ENCODE measurements at regions not wholly inside any gene's neighbourhood (a gene's known extent, or its start where the extent isn't known, plus 50 kb on each side); places are given as distances from the start of the nearest gene placed in this dataset.
A peak's percentile ranks its signal among the peaks of the same experiment; 100 is the strongest.

- CTCF ChIA-PET = no interaction called here
- H3K9me3 ChIP-seq (ENCODE audit: control insufficient read depth in 1 of 2, insufficient read depth in 1 of 2, low read depth in 1 of 2, low read length in 2 of 2) = no peaks in the 10 kb centered on the region
- no peaks in the 10 kb centered on the region for H3K36me3 ChIP-seq (ENCODE audit: control insufficient read depth in 1 of 2, insufficient read depth in 2 of 2, low read length in 2 of 2)
- TF ChIP-seq CBX3 (IDR thresholded peaks at IDR 0.05; ENCODE audit: low read depth) (no peak), EZH2phosphoT487 (IDR thresholded peaks at IDR 0.05; ENCODE audit: borderline replicate concordance) (no peak), FOSL1 (IDR thresholded peaks at IDR 0.05; ENCODE audit: low read depth) (peak; percentile 41)
- intact Hi-C loops (cut with micrococcal nuclease) = no loop called here
- POLR2A ChIA-PET = no interaction called here
- no peaks in the 10 kb centered on the region for H4K20me1 ChIP-seq (ENCODE audit: insufficient read depth)
- no peak overlapping the region for H3K27ac ChIP-seq (ENCODE audit: low read depth, low read length)
- H3K4me3 ChIP-seq (replicated peaks in 1 of 2; ENCODE audit: low read depth in 1 of 2, low read length in 2 of 2) = no peak overlapping the region
- H3K27me3 ChIP-seq (ENCODE audit: insufficient read depth, low read length) = no peaks in the 10 kb centered on the region
- RAD21 ChIA-PET (ENCODE audit: low non-redundant PET in 1 of 2, low total read pairs in 2 of 2, uncharacterized antibody in 2 of 2, unreplicated experiment in 2 of 2) = no interaction called here
- DNase-seq (ENCODE audit: low read depth, low spot score) = peak; percentile 21
- H3K4me2 ChIP-seq (ENCODE audit: low read length) = peak overlapping the region; percentile 55
- no peaks in the 10 kb centered on the region for H3K79me2 ChIP-seq (ENCODE audit: insufficient read depth, low read length)
- peaks cover 0 to 10% of the 10 kb centered on the region in 2 experiments; a peak in 2 of 4 replicates for H3K4me1 ChIP-seq (ENCODE audit: control insufficient read depth in 1 of 2, insufficient read depth in 2 of 2, low read length in 2 of 2)
- no TSS peak for BruUV-seq (replicated peaks)
- no peak overlapping the region for H3K9ac ChIP-seq (ENCODE audit: low read length)
- peak; percentile 80 for ATAC-seq
- no peaks in the 10 kb centered on the region; the same call in 1 of the 2 replicates for H3K9me2 ChIP-seq (ENCODE audit: insufficient read depth)
- H2AFZ ChIP-seq (ENCODE audit: low read depth, low read length, poor library complexity, severe bottlenecking) = peak overlapping the region; percentile 79
Measured at GRCh38 chr4:160180211-160180610, 1077.3 kb downstream of the RAPGEF2 start.

GRCh38 chr4:160182727-160183126, 1079.8 kb downstream of the RAPGEF2 start:
- Histone ChIP-seq H3K9me2 (ENCODE audit: insufficient read depth) (no peaks in the 10 kb centered on the region; the same call in 1 of the 2 replicates), H3K4me3 (replicated peaks in 1 of 2; ENCODE audit: low read depth in 1 of 2, low read length in 2 of 2) (no peak overlapping the region), H2AFZ (ENCODE audit: low read depth, low read length, poor library complexity, severe bottlenecking) (no peak overlapping the region), H3K9me3 (ENCODE audit: control insufficient read depth in 1 of 2, insufficient read depth in 1 of 2, low read depth in 1 of 2, low read length in 2 of 2) (no peaks in the 10 kb centered on the region), H3K9ac (ENCODE audit: low read length) (no peak overlapping the region), H3K27ac (ENCODE audit: low read depth, low read length) (no peak overlapping the region), H3K27me3 (ENCODE audit: insufficient read depth, low read length) (no peaks in the 10 kb centered on the region), H3K4me2 (ENCODE audit: low read length) (no peak overlapping the region), H3K4me1 (ENCODE audit: control insufficient read depth in 1 of 2, insufficient read depth in 2 of 2, low read length in 2 of 2) (peaks cover 0 to 6% of the 10 kb centered on the region in 2 experiments; a peak in 2 of 4 replicates), H4K20me1 (ENCODE audit: insufficient read depth) (no peaks in the 10 kb centered on the region), H3K79me2 (ENCODE audit: insufficient read depth, low read length) (no peaks in the 10 kb centered on the region), H3K36me3 (ENCODE audit: control insufficient read depth in 1 of 2, insufficient read depth in 2 of 2, low read length in 2 of 2) (no peaks in the 10 kb centered on the region)
- no peak for DNase-seq (ENCODE audit: low read depth, low spot score)
- ChIA-PET POLR2A (no interaction called here), RAD21 (ENCODE audit: low non-redundant PET in 1 of 2, low total read pairs in 2 of 2, uncharacterized antibody in 2 of 2, unreplicated experiment in 2 of 2) (no interaction called here), CTCF (no interaction called here)
- no peak for TF ChIP-seq EZH2phosphoT487 (IDR thresholded peaks at IDR 0.05; ENCODE audit: borderline replicate concordance)
- no TSS peak for BruUV-seq (replicated peaks)
- no peak for ATAC-seq
- intact Hi-C loops (cut with micrococcal nuclease) = no loop called here

GRCh38 chr4:160184884-160185283, 1082.0 kb downstream of the RAPGEF2 start:
- Histone ChIP-seq H3K4me2 (ENCODE audit: low read length) (no peak overlapping the region), H3K9me2 (ENCODE audit: insufficient read depth) (no peaks in the 10 kb centered on the region; the same call in 1 of the 2 replicates), H3K36me3 (ENCODE audit: control insufficient read depth in 1 of 2, insufficient read depth in 2 of 2, low read length in 2 of 2) (no peaks in the 10 kb centered on the region), H3K27me3 (ENCODE audit: insufficient read depth, low read length) (no peaks in the 10 kb centered on the region), H3K4me3 (replicated peaks in 1 of 2; ENCODE audit: low read depth in 1 of 2, low read length in 2 of 2) (no peak overlapping the region), H3K79me2 (ENCODE audit: insufficient read depth, low read length) (no peaks in the 10 kb centered on the region), H3K9ac (ENCODE audit: low read length) (no peak overlapping the region), H2AFZ (ENCODE audit: low read depth, low read length, poor library complexity, severe bottlenecking) (no peak overlapping the region), H3K4me1 (ENCODE audit: control insufficient read depth in 1 of 2, insufficient read depth in 2 of 2, low read length in 2 of 2) (peaks cover 0 to 5% of the 10 kb centered on the region in 2 experiments; a peak in 2 of 4 replicates), H3K9me3 (ENCODE audit: control insufficient read depth in 1 of 2, insufficient read depth in 1 of 2, low read depth in 1 of 2, low read length in 2 of 2) (no peaks in the 10 kb centered on the region), H3K27ac (ENCODE audit: low read depth, low read length) (no peak overlapping the region), H4K20me1 (ENCODE audit: insufficient read depth) (no peaks in the 10 kb centered on the region)
- intact Hi-C loops (cut with micrococcal nuclease) = no loop called here
- DNase-seq (ENCODE audit: low read depth, low spot score) (no peak), ATAC-seq (no peak)
- BruUV-seq (replicated peaks) = no TSS peak
- TF ChIP-seq EGR1 (IDR thresholded peaks at IDR 0.05; ENCODE audit: low read depth) = no peak
- CTCF ChIA-PET = interaction anchor here (0.7 to 1.4 kb wide), 2 partner anchors 9 to 697 kb away, joined by 3 to 6 read pairs; no protein-coding TSS in a partner anchor
- RAD21 ChIA-PET (ENCODE audit: low non-redundant PET in 1 of 2, low total read pairs in 2 of 2, uncharacterized antibody in 2 of 2, unreplicated experiment in 2 of 2) = no interaction called here
- POLR2A ChIA-PET = no interaction called here

All from HCT116 (cell line).